Breast epithelium (tissue), 4 donors: ENCODE measurements at regions not wholly inside any gene's neighbourhood (a gene's known extent, or its start where the extent isn't known, plus 50 kb on each side); places are given as distances from the start of the nearest gene placed in this dataset.

Source experiments
- DNase-seq, 2 donors: peaks; one replicate each; pipeline ENCODE4 v3.0.0-alpha.2; 2019; ENCODE audit warnings: low spot score in 2 of 2
- H3K27ac ChIP-seq, 2 donors: fragments of 200-600 bp; sonication (generic) in 1 of 2; one replicate each; pipeline ENCODE4 v1.5.1; 2016 to 2019; ENCODE audit warnings: mild to moderate bottlenecking in 1 of 2
- H3K27me3 ChIP-seq, 2 donors: fragments of 200-600 bp; sonication (generic) in 1 of 2; one replicate each; pipeline versions ENCODE4 v1.5.1 to v1.6.0; 2017 to 2019; ENCODE audit warnings: control low read depth in 1 of 2, mild to moderate bottlenecking in 1 of 2
- H3K36me3 ChIP-seq: fragments of 200-600 bp; one replicate; pipeline ENCODE4 v1.5.1; 2019
- H3K4me1 ChIP-seq, 2 donors: fragments of 200-600 bp; sonication (generic); one replicate each; pipeline ENCODE4 v1.5.1; 2016 to 2019; ENCODE audit warnings: control low read depth in 1 of 2
- H3K4me3 ChIP-seq, 3 donors: fragments of 200-600 bp; sonication (generic); 1 replicate in 2 of 3; 2 replicates in 1 of 3; pipeline ENCODE4 v1.5.1; 2016 to 2019; ENCODE audit warnings: mild to moderate bottlenecking in 3 of 3, moderate library complexity in 2 of 3
- H3K9me3 ChIP-seq, 2 donors: fragments of 200-600 bp; sonication (generic) in 1 of 2; one replicate each; pipeline ENCODE4 v1.5.1; 2016 to 2019; ENCODE audit warnings: control low read depth in 1 of 2
- POLR2A ChIP-seq: fragments of 450-650 bp; IDR thresholded peaks from one replicate; pipeline ENCODE4 v1.6.1; 2016; ENCODE audit warnings: antibody characterized with exemption, mild to moderate bottlenecking, moderate library complexity
- POLR2AphosphoS5 ChIP-seq, 3 donors: sonication (generic); formaldehyde crosslinking; IDR thresholded peaks; one replicate each; pipeline ENCODE4 v1.6.1; 2017; ENCODE audit warnings: antibody characterized with exemption in 3 of 3
- intact Hi-C: fragments of 100-400 bp; cut with DNase I; formaldehyde crosslinking; loops from one replicate; pipeline ENCODE4 v1.15.1; 2023; ENCODE audit warnings: low total_unique reads
- TF ChIP-seq, protein P1 (sequence below), 3 donors: fragments of 450-650 bp; IDR thresholded peaks; one replicate each; pipeline ENCODE4 v1.5.1; 2016 to 2017; ENCODE audit warnings: antibody characterized with exemption in 3 of 3, mild to moderate bottlenecking in 3 of 3, moderate library complexity in 3 of 3

DNA sequence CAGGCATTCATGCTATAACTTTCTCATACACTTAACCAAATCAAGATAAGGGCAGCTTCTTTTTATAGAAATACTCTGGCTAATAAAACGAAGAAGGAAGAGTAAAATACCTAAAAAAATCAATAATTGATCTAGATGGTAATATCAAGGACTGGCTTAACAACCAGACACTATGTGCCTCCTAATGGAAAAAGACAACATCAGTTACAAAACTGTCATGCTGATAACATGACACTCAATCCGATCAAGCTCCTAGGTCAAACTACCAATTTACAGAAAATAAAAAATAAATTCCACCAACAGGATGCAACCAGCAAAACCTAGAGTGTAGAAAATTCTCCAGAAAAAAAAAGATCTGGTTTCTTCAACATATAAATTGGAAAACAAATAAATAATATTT is 634.6 kb downstream of the IGSF11 start:
- TF ChIP-seq POLR2A (no peak), POLR2AphosphoS5 (IDR thresholded peaks at IDR 0.05) (no peak)
- TF ChIP-seq, protein P1, sequence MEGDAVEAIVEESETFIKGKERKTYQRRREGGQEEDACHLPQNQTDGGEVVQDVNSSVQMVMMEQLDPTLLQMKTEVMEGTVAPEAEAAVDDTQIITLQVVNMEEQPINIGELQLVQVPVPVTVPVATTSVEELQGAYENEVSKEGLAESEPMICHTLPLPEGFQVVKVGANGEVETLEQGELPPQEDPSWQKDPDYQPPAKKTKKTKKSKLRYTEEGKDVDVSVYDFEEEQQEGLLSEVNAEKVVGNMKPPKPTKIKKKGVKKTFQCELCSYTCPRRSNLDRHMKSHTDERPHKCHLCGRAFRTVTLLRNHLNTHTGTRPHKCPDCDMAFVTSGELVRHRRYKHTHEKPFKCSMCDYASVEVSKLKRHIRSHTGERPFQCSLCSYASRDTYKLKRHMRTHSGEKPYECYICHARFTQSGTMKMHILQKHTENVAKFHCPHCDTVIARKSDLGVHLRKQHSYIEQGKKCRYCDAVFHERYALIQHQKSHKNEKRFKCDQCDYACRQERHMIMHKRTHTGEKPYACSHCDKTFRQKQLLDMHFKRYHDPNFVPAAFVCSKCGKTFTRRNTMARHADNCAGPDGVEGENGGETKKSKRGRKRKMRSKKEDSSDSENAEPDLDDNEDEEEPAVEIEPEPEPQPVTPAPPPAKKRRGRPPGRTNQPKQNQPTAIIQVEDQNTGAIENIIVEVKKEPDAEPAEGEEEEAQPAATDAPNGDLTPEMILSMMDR (IDR thresholded peaks at IDR 0.05), result no peak

DNA sequence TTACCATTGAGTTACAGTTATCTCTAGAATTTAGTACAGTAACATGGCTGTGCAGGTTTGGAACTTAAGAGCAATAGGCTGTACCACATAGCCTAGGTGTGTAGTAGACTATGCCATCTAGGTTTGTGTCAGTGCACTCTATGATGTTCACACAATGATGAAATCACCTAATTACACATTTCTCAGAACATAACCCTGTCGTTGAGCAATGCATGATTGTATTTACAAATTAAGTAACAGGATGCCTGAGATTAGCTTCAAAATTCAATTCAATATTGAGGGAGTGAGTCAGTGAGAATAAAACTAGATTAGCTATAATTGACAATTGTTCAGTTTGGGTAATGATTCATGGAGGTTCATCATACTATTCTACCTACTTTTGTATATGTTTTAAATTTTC is 633.8 kb downstream of the IGSF11 start:
- no peaks in the 10 kb centered on the region for H3K36me3 ChIP-seq
- DNase-seq, result no peak

More for the DNA sequence above, 634.6 kb downstream of the IGSF11 start:
- H3K9me3 ChIP-seq, result no peaks in the 10 kb centered on the region
- H3K27ac ChIP-seq, result no peak overlapping the region
- no peaks in the 10 kb centered on the region for H3K27me3 ChIP-seq
- H3K4me3 ChIP-seq, result no peak overlapping the region
- DNase-seq, result no peak
- no peaks in the 10 kb centered on the region for H3K36me3 ChIP-seq
- intact Hi-C loops, result no loop called here
- H3K4me1 ChIP-seq, result no peaks in the 10 kb centered on the region

DNA sequence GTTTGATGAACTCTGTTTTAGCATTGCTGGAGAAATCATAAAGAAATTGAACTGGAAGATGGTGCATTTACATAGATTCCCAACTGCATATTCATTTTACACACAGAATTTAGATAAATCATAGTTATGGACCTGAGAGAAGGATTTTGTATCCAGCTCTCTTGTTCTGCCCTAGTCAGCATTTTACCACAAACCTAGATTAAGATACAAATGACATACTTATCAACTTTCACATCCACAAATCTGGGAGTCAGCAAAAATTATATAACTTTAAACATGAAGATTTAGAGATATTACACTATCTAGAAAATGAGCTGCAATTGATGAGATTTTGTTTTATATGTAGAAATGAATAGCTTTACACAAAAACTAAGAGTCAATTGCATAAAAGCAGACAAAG is 632.8 kb downstream of the IGSF11 start:
- no peaks in the 10 kb centered on the region for H3K9me3 ChIP-seq
- no peaks in the 10 kb centered on the region for H3K36me3 ChIP-seq
- TF ChIP-seq, protein P1 (IDR thresholded peaks at IDR 0.05), result no peak
- no peak for TF ChIP-seq POLR2A
- no peak for TF ChIP-seq POLR2AphosphoS5 (IDR thresholded peaks at IDR 0.05)
- DNase-seq, result no peak
- no peaks in the 10 kb centered on the region for H3K27me3 ChIP-seq
- no peaks in the 10 kb centered on the region for H3K4me1 ChIP-seq
- H3K4me3 ChIP-seq, result no peak overlapping the region
- intact Hi-C loops, result no loop called here
- H3K27ac ChIP-seq, result no peak overlapping the region

More for the DNA sequence above, 633.8 kb downstream of the IGSF11 start:
- Histone ChIP-seq H3K9me3 (no peaks in the 10 kb centered on the region), H3K27ac (no peak overlapping the region), H3K4me1 (no peaks in the 10 kb centered on the region), H3K27me3 (no peaks in the 10 kb centered on the region), H3K4me3 (no peak overlapping the region)
- intact Hi-C loops, result no loop called here
- TF ChIP-seq POLR2AphosphoS5 (IDR thresholded peaks at IDR 0.05) (no peak), POLR2A (no peak)
- TF ChIP-seq, protein P1 (IDR thresholded peaks at IDR 0.05), result no peak

DNA sequence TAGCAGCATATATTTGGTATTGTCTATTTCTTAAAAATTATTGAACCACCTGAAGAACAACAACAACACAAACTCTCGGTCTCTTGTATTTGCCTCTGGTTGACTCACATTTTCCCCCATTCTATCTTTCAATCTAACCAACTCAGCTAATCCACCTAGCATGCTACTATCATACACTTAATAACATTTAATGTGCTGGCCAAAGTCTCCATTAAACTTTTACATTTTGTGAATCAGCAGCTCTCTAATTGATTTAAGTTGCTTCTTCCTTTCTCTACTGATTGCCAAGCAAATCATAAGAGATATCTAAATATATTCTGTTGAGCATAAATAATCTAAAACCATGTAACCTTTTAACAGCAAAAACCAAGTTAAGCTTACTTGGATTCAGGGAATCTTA is 631.7 kb downstream of the IGSF11 start:
- DNase-seq, result no peak
- H3K4me1 ChIP-seq, result no peaks in the 10 kb centered on the region
- no peak overlapping the region for H3K4me3 ChIP-seq
- no peaks in the 10 kb centered on the region for H3K27me3 ChIP-seq
- no peaks in the 10 kb centered on the region for H3K36me3 ChIP-seq
- intact Hi-C loops, result no loop called here
- TF ChIP-seq POLR2AphosphoS5 (IDR thresholded peaks at IDR 0.05) (no peak), POLR2A (no peak)
- TF ChIP-seq, protein P1 (IDR thresholded peaks at IDR 0.05), result no peak
- no peaks in the 10 kb centered on the region for H3K9me3 ChIP-seq
- no peak overlapping the region for H3K27ac ChIP-seq

DNA sequence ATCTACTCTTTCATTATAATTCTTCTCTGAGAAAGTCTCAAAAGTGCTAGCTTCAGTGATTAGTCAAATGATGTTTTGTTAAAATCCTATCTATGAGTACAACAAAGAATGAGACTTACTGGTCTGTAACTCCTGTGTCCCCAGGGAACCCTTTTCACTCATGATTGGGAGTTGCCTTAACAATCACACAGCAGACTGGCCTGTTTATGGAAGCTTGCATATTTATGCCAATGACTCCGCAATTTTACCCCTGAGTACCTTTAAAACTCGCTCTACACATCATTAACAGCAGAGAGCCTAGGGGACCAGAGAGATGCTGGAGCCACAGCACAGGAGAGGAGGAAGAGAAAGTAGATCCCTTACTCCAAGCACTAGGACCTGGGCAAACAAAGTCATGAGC is 628.1 kb downstream of the IGSF11 start:
- intact Hi-C loops, result no loop called here
- TF ChIP-seq, protein P1 (IDR thresholded peaks at IDR 0.05), result no peak
- TF ChIP-seq POLR2A (no peak), POLR2AphosphoS5 (IDR thresholded peaks at IDR 0.05) (no peak)

More for the DNA sequence above, 628.1 kb downstream of the IGSF11 start:
- no peaks in the 10 kb centered on the region for H3K36me3 ChIP-seq
- no peak for DNase-seq
- no peaks in the 10 kb centered on the region for H3K9me3 ChIP-seq
- no peak overlapping the region for H3K4me3 ChIP-seq
- H3K27ac ChIP-seq, result no peak overlapping the region
- H3K4me1 ChIP-seq, result no peaks in the 10 kb centered on the region
- H3K27me3 ChIP-seq, result no peaks in the 10 kb centered on the region
